GM12865 (cell line): ENCODE measurements at regions not wholly inside any gene's neighbourhood (a gene's known extent, or its start where the extent isn't known, plus 50 kb on each side); places are given as distances from the start of the nearest gene placed in this dataset.

Experiments used
- DNase-seq: peaks from one replicate; pipeline ENCODE4 v3.0.0; 2010; ENCODE audit warnings: low read depth
- H3K4me3 ChIP-seq: 2 replicates; pipeline ENCODE4 v1.5.1; 2011; ENCODE audit warnings: mild to moderate bottlenecking, low read depth, low read length, control low read depth
- CTCF ChIP-seq: IDR thresholded peaks from 2 replicates; pipeline ENCODE4 v1.5.1; 2011; ENCODE audit warnings: low read length, control low read depth, low read depth, inconsistent platforms; ENCODE audit not compliant: insufficient read depth; ENCODE audit errors: missing control alignments

GRCh38 chr2:132366421-132367180, 50.0 kb upstream of the GPR39 start:
- no peak for DNase-seq
- TF ChIP-seq CTCF: no peak

More at GRCh38 chr2:132366421-132367180, 50.0 kb upstream of the GPR39 start:
- no peak overlapping the region for H3K4me3 ChIP-seq
